Dedifferentiated amniotic fluid mesenchymal stem cell (primary cell): ENCODE measurements at regions not wholly inside any gene's neighbourhood (a gene's known extent, or its start where the extent isn't known, plus 50 kb on each side); places are given as distances from the start of the nearest gene placed in this dataset.
A peak's percentile ranks its signal among the peaks of the same experiment; 100 is the strongest.
"Not testable (repeated sequence)": the region's sequence is repeated elsewhere in the genome, so short reads cannot be mapped to it uniquely, and the experiment has no call there.

Source experiments
- DNase-seq: peaks from one replicate; pipeline ENCODE4 v3.0.0-alpha.2; 2016; ENCODE audit errors: extremely low spot score

- DNase-seq: no peak
Measured at GRCh38 chr3:117005274-117005673, 295.7 kb downstream of the TUSC7 start.

DNA sequence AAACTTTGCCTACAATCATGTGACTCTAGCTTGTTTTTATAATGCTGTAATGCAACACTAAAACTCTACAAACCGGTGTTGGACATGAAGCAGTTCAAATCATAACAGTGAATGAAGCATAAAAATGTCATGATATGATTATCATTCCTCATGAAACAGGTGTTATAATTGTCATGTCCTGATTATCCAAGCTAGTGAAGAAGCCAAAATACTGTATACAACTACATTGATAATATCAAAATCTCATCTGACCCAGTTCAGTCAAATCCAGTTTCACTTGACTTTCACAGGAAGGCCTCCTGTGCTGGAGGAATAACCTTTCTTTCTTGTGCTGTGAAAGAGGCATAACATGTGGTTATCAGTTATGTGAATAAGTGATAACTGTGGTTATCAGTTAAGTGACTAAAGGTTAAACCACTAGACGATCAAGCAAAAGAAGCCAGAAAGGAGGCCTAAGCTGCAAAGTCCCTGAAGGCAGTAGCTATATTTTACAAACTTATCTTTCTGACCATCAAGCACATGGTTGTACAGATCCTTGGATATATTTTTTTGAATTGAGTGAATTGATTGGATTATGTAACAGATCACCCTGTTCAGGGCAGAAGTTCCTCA is 296.4 kb downstream of the TUSC7 start:
- DNase-seq: no peak

DNA sequence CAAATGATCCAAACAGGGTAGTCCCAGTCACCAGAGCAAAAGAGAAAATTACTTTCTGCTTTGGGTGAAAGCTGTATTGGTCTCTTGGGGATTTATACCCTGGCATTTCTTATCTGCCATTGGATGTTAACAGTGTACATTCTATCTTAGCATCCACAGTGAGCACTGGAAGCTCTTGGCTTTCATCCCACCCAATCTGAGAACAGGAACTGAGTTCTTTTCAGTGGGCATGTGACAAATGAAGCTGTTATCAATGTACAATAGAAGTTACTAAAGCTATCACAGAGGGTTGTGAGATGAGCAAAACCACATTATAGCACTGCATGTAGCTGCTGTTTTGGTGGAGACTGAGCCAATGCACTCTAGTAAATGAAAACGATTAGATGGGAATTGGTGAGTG is 300.7 kb downstream of the TUSC7 start:
- DNase-seq: no peak

DNA sequence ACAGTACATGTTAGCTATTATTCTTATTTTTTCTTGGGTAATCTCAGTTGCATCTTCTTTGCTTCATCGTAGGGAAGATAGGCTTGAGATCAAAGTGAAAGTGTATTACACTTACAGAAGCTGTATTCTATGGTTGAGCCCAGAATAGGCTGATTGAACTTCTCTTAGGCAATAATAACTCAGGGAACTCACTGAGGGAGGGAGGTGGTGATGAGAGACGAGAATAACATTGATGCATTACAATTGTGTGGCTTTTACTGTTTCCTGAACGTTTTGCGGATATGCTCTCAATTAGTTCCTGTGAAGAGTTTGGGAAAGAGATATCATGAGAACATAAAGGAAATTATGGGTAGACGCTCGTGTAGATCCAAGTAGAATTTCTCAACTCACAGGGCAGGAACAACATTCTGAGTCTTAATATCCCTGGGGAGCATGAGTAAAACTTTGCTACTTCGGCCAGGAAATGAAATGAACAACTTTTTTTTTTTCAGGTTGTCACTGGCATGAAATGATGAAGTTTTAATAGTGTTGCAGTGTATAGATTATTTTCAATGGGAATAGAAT is 302.2 kb downstream of the TUSC7 start:
- no peak for DNase-seq

GRCh38 chr3:117016378-117016777 is 306.8 kb downstream of the TUSC7 start:
- DNase-seq: no peak

DNA sequence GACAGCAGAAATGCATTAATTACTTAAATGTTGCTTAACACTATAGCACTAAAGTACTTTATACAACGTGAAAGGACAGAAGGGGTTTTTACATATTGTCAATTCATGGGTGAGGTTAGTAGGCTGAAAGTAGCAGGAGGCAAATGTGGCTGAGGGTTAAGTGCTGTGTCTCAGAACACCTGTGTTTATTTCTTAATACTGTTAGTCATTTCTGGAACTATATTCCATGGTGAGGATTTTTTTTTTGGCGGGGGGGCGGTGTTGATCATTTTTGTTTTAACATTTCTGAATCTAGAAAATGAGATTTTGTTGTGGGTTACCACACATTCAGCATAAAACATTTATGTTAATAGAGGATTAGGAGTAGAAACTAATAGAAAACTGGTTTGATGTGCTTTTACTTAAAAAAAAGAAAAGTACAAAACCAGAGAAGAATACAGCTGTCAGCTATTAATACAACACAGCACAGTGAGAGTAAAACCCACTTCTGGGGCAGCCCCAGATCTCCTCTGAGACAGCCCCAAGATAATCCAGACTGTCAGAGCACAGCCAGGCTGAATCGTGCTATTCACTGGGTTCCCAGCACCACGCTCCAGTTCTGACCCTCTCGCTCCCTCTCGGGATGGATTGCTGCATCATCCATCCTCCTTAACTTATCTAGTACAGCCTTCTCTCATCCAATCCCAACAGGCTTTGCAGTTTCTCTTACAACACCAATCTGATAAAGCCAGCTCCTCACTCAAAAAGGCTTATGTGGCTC is 307.7 kb downstream of the TUSC7 start:
- DNase-seq: no peak

DNA sequence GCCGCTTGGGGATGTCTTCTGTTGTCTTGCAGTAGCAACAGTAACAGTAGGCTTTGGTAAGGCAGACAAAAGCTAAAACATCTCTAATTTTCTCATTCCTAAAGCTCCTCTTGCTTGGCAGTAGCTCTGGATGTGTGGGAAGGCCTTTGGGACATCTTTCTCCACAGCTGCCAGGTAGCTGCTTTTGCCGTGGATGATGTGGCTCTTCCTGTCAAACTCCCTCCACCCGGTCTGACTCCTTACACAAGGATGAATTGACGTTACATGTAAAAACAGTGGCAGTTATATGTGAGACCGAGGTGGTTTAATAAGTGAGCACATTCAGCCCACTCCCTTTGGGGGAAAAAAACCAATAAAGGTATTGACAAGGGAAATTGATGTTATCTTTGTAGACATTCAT is 309.1 kb downstream of the TUSC7 start:
- DNase-seq: no peak

DNA sequence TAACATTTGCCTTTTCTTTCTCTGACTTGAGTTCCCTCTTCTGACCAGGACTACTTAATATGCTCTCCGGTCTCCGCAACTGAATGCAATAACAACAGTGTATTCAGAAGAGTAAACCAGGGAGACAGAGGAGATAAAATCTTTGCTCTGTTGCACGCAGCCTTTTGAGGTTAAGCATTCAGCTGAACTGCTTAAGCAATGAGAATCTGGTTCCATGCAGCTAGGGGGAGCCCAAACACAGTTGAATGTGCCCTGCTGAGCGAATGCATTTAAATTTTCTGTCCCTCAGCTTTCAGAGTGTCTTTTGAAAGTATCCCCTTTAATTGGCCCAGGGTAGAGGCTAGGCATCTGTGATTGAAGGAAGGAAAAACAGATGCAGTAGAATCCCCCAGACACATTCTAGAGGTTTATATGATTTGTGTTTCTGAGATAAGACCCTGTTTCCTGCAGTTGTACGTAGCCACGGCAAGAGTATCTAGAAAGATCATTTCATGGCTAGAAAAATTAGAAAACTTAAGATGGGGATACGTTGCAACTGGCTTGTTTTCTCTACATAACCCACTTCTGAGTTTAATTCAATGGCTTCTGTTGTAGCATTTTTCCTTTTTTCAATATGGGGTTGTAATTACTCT is 309.6 kb downstream of the TUSC7 start:
- peak; percentile 85 for DNase-seq

DNA sequence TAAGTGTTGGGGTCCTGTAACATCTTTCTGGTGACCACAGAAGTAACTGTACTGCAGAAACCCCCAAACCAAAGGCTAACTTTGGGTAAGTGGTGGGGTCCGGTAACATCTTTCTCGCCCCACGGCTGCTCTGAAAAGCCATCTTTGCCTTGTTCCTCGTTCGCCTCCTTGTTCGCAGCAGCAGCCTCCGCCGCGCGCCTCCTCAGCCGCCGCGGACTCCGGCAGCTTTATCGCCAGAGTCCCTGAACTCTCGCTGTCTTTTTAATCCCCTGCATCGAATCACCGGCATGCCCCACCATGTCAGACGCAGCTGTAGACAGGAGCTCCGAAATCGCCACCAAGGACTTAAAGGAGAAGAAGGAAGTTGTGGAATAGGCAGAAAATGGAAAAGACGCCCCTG is 316.8 kb downstream of the TUSC7 start:
- DNase-seq: no peak

DNA sequence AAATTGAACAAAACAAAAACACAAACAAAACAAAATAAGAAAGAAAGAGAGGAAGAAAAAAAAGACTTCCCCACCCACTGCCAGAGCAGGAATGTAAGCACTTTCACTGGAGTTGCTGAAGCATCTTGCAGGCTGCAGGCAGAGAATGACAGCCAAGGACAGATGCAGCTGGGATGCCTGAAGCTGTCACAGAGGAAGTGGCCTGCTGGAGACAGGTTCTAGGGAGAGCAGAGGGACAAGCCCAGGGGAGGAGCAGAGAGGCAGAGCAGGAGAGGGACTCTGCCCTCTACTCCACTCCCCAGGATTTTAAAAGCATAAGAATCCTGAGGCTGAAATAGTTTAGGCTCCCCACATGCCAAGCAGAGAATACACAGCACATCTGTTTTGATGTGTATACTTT is 326.2 kb downstream of the TUSC7 start:
- peak; percentile 20 for DNase-seq

DNA sequence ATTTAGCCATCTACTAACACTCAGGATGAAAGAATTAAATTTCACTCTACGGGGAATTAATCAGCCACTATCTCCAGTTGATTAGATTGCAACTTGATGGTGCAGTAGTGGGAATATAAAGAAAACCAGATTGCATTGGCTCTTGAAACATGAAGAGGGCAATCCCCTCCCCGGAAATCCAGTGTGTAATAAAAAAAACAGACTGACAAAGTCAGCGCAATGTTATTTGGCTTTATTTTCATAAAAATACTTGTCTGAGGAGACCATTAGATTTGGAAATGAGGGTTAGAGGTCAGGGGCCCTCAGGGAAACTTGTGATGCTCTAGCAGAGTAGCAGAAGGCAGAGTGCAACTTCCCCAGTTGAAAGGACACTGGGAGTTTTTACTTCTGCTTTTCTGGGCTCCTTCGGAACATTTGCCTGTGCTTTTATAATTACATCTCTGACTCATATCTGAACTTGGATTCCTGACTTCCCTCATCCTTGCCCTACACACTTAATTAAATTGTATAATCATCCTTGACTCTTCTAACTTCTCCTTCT is 326.8 kb downstream of the TUSC7 start:
- peak; percentile 42 for DNase-seq

GRCh38 chr3:117045143-117045542 is 335.6 kb downstream of the TUSC7 start:
- no peak for DNase-seq

DNA sequence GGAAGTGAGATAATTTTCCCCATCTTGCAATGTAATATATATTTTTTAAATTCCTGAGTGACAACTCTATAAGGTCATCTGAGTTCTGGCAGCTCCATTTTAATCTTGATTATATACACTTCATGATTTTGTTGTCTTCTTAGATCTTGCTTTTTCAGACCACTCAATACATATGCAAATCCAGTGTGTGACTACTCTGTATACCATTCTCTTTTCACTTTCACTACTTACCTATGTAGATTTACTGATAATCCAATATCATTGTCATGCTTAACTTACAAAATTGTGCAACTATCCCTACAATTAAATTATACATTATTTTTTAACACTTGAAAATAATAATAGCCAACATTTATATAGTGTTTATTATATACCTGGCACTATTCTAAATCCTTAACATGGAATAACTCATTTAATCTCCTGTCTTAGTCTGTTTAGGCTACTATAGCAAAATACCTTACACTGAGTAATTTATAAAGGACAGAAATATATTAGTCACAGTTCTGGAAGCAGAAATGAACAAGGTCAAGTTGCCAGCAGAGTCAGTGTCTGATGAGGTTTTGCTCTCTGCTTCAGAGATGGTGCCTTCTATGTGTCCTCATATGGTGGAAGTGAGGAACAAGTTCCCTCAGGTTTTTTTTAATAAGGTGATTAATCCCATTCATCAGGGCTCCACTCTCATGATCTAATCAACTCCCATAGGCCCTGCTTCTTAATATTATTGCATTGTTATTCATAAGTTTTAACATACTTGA is 338.5 kb downstream of the TUSC7 start:
- DNase-seq: no peak

DNA sequence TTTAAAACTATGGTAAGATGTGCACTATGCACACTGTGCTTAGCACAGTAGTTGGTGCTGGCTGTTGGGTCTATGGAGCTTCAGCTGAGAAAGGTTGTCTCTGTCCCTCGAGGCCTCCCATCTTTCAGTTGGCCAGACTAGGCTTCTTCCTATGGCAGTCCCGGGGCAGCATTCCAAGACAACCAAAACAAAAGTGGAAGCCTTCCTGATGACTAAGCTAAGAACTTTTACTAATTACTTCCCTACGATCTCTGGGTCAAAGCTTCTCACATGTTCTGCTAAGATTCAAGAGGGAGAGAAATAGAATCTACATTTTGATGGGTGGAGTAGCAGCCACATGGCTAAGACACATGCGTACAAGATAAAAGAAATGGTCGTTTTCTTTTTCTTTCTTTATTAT is 342.8 kb downstream of the TUSC7 start:
- DNase-seq: peak; percentile 39

DNA sequence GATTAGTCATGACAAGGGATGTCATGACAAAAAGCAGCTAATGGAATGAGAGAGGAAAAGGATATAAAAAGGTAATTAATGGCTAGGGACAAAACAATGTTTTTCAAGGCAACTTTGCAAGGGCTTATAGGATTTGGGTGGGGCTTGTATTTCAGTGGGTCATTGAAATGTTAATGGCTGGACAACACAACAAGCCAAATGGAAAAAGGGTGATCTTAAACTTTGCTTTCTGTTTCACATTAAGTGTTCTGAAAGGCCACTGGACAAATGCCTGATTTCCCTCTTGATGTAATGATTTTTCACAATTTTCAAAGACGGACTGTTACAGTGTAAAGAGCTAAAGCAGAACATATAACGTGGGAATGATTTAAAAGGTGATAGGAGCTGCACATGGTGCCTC is 345.0 kb downstream of the TUSC7 start:
- DNase-seq: no peak

DNA sequence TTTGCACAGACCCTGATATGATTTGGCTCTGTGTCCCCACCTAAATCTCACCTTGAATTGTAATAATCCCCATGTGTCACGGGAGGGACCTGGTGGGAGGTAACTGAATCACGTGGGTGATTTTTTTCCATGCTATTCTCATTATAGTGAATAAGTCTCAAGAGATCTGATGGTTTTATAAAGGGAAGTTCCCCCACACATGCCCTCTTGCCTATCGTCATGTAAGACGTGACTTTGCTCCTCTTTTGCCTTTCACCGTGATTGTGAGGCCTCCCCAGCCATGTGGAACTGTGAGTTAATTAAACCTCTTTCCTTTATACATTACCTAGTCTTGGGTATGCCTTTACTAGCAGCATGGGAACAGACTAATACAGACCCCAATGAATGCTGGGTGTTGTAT is 347.4 kb downstream of the TUSC7 start:
- DNase-seq: not testable (repeated sequence)

- peak; percentile 78 for DNase-seq
Measured at GRCh38 chr3:117059067-117059955, 349.7 kb downstream of the TUSC7 start.

DNA sequence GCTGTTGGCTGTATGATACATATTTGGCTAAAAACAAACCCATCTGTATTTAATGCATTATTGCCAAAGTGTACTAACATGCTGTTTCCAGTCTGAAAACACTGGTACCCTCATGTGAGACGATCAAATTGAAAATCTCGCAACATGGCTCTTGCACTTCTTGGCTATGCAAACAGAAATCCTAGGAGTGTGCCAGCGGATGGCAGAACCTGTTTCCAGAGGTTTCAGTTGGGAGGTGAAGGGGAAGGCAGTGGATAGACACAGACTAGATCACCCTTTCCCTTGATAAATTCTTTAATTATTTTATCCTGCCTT is 350.3 kb downstream of the TUSC7 start:
- DNase-seq: no peak

- no peak for DNase-seq
Measured at GRCh38 chr3:117063930-117064329, 354.4 kb downstream of the TUSC7 start.

- no peak for DNase-seq
Measured at GRCh38 chr3:117068301-117068700, 358.7 kb downstream of the TUSC7 start.

GRCh38 chr3:117074826-117075225 is 365.2 kb downstream of the TUSC7 start:
- DNase-seq: no peak
